HUES6 (cell line): ENCODE measurements at regions not wholly inside any gene's neighbourhood (a gene's known extent, or its start where the extent isn't known, plus 50 kb on each side); places are given as distances from the start of the nearest gene placed in this dataset.

Source experiments
- H3K27ac ChIP-seq: 2 replicates; pipeline ENCODE4 v1.7.0; 2013; ENCODE audit warnings: low read depth, mild to moderate bottlenecking, low read length, inconsistent platforms
- H3K27me3 ChIP-seq: 2 replicates; pipeline ENCODE4 v1.6.1; 2013; ENCODE audit warnings: low read length; ENCODE audit not compliant: control insufficient read depth, insufficient read depth
- H3K36me3 ChIP-seq: 2 replicates; pipeline ENCODE4 v1.6.1; 2013; ENCODE audit warnings: low read length; ENCODE audit not compliant: control insufficient read depth, insufficient read depth
- H3K4me1 ChIP-seq: 2 replicates; pipeline ENCODE4 v1.6.1; 2013; ENCODE audit warnings: low read length; ENCODE audit not compliant: control insufficient read depth, insufficient read depth
- H3K4me3 ChIP-seq: 2 replicates; pipeline ENCODE4 v1.5.1; 2013; ENCODE audit warnings: low read depth, low read length
- H3K9ac ChIP-seq: one replicate; pipeline ENCODE4 v1.6.1; 2013; ENCODE audit warnings: mild to moderate bottlenecking, low read length
- H3K9me3 ChIP-seq: 2 replicates; pipeline ENCODE4 v1.6.1; 2013; ENCODE audit warnings: low read depth, low read length; ENCODE audit not compliant: control insufficient read depth, insufficient read depth

DNA sequence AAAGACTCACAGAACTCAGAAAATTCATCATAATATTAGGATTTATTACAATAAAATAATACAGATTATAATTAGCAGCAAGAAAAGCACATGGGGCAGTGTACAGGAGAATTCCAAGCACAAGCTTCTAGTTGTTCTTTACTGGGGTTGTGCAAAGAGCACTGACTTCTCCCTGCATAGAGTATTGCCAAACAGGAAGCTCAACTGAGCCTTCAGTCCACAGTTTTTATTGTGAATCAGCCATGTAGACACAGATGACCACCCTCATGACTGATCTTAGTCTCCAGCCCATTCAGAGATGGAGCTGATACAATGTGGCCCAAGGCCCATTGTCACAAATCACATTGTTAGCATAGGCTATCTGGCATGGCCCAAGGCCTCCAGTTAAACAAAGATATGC lies 798.9 kb downstream of the KCNA4 start:
- no peaks in the 10 kb centered on the region for H3K36me3 ChIP-seq
- H3K27ac ChIP-seq: no peak overlapping the region
- H3K4me1 ChIP-seq: no peaks in the 10 kb centered on the region
- H3K9me3 ChIP-seq: 0 out of 2 replicates have a peak, but pooled peaks cover 4% of the 10 kb centered on the region
- no peaks in the 10 kb centered on the region for H3K27me3 ChIP-seq
- no peak overlapping the region for H3K9ac ChIP-seq
- no peak overlapping the region for H3K4me3 ChIP-seq

DNA sequence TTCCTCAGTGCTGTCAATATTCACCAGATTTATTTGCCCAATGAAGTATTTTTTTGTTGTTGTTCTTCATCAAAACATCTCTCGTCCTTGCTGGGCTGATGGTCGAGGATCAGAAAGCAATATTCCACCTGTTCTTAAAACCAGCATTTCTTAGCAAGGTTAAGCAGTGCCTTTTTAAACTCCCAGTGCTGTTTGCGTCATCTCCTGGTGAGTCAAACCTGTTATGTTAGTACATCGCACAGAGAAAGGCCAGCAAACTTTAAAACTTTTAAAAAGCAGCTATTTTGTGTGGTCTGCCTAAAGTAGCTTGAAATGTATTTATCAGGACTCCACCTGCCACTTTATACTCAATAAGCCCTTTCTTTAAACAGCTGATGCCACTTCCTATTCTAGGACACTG lies 802.0 kb downstream of the KCNA4 start:
- Histone ChIP-seq H3K9me3 (no peaks in the 10 kb centered on the region), H3K4me1 (no peaks in the 10 kb centered on the region), H3K9ac (no peak overlapping the region), H3K27me3 (no peaks in the 10 kb centered on the region), H3K36me3 (no peaks in the 10 kb centered on the region), H3K4me3 (no peak overlapping the region), H3K27ac (no peak overlapping the region)

DNA sequence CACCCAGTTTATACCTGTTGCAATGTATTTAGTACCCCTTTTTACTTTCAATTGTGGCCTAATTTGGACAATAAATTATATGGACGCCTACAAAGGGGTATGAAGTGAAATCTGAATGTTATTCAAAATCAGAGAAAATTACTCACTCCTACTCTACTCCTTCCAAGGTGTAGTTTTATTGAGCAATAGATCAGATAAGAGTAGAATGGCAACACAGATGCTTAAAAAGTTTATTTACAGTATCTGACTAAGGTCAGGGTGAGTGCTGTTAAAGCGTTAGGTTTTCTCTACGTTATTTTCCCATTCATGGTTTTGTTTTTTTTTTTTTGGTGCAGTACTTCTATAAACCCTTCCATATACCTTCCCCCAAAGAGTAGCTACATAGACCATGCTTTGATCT lies 805.6 kb downstream of the KCNA4 start:
- Histone ChIP-seq H3K4me3 (no peak overlapping the region), H3K9me3 (no peaks in the 10 kb centered on the region), H3K27ac (no peak overlapping the region), H3K9ac (no peak overlapping the region), H3K4me1 (no peaks in the 10 kb centered on the region), H3K36me3 (no peaks in the 10 kb centered on the region), H3K27me3 (no peaks in the 10 kb centered on the region)

DNA sequence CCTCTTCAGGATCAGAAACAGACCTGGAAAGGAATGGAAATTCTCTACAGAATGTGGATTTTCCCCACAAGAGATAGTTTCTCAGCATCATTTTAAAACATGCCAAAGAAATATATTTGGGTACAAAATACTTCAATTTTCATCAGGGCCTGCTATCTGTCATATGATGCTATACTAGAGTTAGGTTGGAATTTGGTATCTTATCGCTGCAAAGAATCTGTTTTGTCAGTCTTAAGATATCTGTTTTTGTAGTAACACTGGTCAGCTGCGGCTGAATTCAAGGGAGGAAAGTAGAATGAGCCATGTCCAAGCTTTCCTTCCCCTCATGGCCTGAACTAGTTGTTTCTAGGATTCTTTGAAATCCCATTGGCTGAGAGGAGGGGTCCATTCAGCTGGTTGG lies 806.4 kb downstream of the KCNA4 start:
- Histone ChIP-seq H3K27ac (no peak overlapping the region), H3K9ac (no peak overlapping the region), H3K27me3 (no peaks in the 10 kb centered on the region), H3K4me3 (no peak overlapping the region), H3K9me3 (no peaks in the 10 kb centered on the region), H3K4me1 (no peaks in the 10 kb centered on the region), H3K36me3 (no peaks in the 10 kb centered on the region)

DNA sequence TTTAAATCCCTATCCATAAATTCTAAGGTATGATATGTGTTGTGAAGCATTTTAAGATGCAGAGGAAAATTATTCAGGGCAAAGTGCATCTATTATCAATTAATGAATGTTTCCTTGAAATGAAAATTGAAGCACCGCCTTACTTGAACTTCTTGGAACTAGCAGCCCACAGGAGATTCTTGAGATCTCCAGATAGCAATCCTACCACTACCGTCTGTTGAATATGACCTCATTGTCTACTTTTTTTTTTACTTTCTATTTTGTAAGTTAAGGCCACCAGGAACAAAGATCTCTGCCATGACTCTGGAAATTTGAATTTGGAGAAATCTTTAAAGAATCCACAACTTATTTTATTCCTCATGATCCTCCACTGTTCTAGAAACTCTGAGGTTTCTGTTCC lies 808.7 kb downstream of the KCNA4 start:
- Histone ChIP-seq H3K4me3 (no peak overlapping the region), H3K36me3 (no peaks in the 10 kb centered on the region), H3K9ac (no peak overlapping the region), H3K9me3 (no peaks in the 10 kb centered on the region), H3K4me1 (no peaks in the 10 kb centered on the region), H3K27me3 (no peaks in the 10 kb centered on the region), H3K27ac (no peak overlapping the region)

DNA sequence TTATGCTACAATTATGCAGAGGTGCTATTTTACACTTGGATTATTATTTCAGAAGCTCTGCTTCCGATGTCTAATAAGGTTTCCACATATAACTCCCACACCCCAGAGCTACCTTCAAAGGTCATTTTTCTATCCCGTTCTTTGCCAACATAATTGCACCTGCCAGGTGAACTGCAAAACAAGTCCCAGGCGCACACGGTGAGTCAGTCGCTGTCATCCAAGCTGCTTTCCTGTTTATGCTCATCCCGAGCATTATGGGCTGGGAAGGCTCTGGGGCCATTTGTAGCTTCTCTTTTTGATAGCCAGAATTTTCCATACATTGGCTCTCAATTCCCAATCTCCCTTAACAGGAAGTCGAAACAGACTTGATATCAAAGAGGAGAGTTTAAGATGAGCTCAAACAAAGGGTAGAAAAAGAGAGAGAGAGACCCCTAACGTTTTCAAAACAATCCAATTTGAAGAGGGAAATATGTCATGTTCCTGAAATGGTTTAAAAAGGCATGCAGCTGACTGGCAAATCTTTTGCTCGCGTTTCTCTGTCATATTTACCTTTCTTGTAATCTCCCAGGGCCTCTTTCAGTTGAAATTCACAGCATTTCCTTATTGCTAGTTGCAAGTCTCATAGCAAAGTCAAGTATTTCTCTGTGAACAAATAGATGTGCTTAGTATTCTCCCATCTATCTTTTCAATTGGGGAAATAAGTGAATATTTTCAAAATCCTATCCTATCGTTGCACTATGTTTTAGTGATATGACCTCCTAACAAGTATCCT lies 815.9 kb downstream of the KCNA4 start:
- Histone ChIP-seq H3K9ac (no peak overlapping the region), H3K27me3 (no peaks in the 10 kb centered on the region), H3K27ac (no peak overlapping the region), H3K36me3 (no peaks in the 10 kb centered on the region), H3K9me3 (no peaks in the 10 kb centered on the region), H3K4me1 (no peaks in the 10 kb centered on the region), H3K4me3 (no peak overlapping the region)

DNA sequence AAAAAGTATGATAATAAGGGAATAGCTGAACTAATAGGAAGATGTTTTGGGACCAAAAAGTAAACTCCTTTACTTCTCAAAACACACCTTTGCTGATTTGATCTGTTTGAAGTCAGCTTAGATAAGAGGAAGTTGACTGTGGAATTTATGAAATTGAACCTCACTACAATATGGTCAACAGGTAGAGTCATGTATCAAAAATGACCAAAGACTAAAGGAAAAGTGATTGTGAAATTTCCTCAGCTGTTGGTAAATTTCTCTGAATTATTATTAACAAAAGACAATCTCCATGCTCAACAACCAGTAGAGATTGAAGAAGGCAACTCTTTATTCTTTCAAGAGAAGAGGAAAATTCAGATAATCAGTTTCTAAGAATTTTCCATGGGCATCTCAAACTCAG lies 826.5 kb downstream of the KCNA4 start:
- no peaks in the 10 kb centered on the region for H3K27me3 ChIP-seq
- no peaks in the 10 kb centered on the region for H3K36me3 ChIP-seq
- H3K27ac ChIP-seq: no peak overlapping the region
- H3K4me1 ChIP-seq: no peaks in the 10 kb centered on the region
- H3K4me3 ChIP-seq: no peak overlapping the region
- no peak overlapping the region for H3K9ac ChIP-seq
- no peaks in the 10 kb centered on the region for H3K9me3 ChIP-seq

DNA sequence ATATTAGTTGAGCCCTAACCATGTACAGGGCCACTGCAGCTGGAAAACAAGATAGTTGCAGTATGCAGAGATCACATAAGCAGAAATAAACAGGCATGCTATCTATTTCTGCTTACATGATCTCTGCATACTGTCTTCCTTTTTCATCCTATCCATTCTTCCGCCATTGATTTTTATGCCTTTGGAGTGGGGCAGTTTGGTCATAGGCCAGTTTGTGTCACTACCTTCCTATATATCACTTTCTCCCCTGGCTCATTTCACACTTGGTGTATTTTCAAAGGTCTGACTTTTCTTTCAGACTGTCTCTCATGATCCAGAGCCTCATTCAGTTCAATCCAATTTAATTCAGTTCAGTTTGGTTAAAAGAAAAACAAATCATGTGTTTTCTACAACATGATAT lies 829.6 kb downstream of the KCNA4 start:
- no peak overlapping the region for H3K27ac ChIP-seq
- H3K4me3 ChIP-seq: no peak overlapping the region
- H3K9ac ChIP-seq: no peak overlapping the region
- no peaks in the 10 kb centered on the region for H3K9me3 ChIP-seq
- H3K36me3 ChIP-seq: no peaks in the 10 kb centered on the region
- H3K27me3 ChIP-seq: no peaks in the 10 kb centered on the region
- no peaks in the 10 kb centered on the region for H3K4me1 ChIP-seq

DNA sequence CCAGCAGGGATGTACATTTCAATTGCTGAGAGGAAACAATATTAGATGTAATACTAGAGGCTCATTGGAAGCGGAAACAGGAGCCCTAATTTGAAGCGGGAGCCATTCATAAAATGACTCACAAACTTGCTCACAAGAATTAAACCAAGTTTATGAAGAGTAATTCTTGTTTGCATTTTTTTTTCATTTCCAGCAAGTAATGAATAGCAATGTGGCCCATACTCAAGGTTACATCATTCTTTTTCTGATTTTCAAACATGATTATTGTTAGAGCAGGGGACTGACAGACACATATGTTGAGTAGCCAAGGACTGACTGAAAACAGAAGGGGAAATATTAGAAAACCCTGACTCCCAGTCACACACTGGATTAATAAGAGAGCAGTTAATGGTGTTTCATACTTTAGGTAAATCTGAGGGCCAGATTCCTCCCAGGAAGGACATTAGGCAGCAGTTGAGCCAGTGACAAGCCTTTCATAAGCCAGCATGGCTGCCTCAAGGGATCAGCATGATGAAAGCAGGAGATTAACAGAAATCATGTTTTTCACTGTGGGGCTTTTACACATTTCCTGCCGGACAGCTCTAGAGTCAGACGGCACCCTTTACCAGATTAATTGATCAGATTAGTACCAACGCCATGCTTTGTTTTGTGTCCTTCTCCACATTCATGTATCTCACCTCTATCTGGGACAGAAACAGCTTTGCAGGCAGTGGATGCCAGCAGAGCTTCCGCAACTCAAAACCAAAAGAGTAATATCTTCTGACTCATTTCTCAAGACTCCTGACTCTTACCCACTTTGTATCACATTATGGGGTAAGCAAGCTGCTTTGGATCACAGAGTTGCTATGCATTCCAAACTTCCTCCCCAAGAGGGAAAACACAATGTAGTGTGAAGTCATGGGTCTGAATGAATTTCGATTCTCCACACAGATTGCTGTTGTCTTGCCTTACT lies 831.6 kb downstream of the KCNA4 start:
- no peaks in the 10 kb centered on the region for H3K36me3 ChIP-seq
- H3K9ac ChIP-seq: no peak overlapping the region
- no peaks in the 10 kb centered on the region for H3K4me1 ChIP-seq
- no peak overlapping the region for H3K4me3 ChIP-seq
- H3K27ac ChIP-seq: no peak overlapping the region
- no peaks in the 10 kb centered on the region for H3K9me3 ChIP-seq
- H3K27me3 ChIP-seq: no peaks in the 10 kb centered on the region

DNA sequence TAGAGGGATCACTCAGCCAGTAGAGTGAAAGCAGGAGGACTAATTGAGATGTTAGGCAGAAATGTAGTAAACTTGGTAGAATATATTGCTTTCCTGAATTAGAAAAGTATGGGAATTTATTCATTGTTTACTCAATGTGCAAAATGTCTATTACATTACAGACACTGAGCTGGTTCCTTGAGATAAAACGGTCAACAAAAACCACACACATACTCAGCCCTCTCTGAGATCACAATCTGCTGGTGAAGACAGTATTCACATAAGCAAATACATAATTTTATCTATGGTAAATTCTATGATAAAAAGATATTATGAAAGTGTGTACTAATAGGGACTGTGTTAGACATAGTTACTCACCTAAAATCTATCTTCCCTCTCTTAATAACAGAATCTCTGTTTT lies 833.5 kb downstream of the KCNA4 start:
- Histone ChIP-seq H3K9me3 (no peaks in the 10 kb centered on the region), H3K4me3 (no peak overlapping the region), H3K27ac (no peak overlapping the region), H3K27me3 (no peaks in the 10 kb centered on the region), H3K36me3 (no peaks in the 10 kb centered on the region), H3K9ac (no peak overlapping the region), H3K4me1 (no peaks in the 10 kb centered on the region)

DNA sequence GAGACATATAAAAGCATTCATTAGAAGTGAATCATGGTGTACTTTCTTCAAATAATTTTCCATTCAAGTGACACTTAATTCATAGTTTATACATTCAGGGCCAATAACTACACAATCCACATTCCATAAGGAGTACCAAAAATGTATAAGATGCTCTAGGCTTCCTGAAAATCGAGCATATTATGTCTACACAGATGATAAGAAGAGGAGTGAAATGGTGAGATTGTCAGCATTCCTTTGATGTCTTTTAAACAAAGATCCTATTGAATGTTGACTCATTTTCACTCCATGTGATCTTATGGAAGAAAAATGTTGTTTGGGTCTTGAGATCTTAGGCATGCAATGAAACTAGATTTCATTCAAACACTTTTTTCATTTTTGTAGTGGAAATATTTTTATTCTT lies 843.2 kb downstream of the KCNA4 start:
- H3K36me3 ChIP-seq: no peaks in the 10 kb centered on the region
- no peaks in the 10 kb centered on the region for H3K4me1 ChIP-seq
- H3K27ac ChIP-seq: no peak overlapping the region; the same call in 1 of the 2 replicates
- no peaks in the 10 kb centered on the region for H3K9me3 ChIP-seq
- H3K4me3 ChIP-seq: no peak overlapping the region
- no peak overlapping the region for H3K9ac ChIP-seq
- H3K27me3 ChIP-seq: no peaks in the 10 kb centered on the region
